IMR-90 (cell line): ENCODE measurements at regions not wholly inside any gene's neighbourhood (a gene's known extent, or its start where the extent isn't known, plus 50 kb on each side); places are given as distances from the start of the nearest gene placed in this dataset.

Experiments
- CHD1 ChIP-seq: IDR thresholded peaks from 2 replicates; pipeline ENCODE4 v1.6.1; 2012; ENCODE audit warnings: low read depth, low read length, improper control_type of control experiment
- CTCF ChIP-seq: conservative IDR thresholded peaks from 2 replicates; pipeline ENCODE4 v1.5.1; 2012; ENCODE audit warnings: mild to moderate bottlenecking, low read depth, low read length, improper control_type of control experiment
- MAFK ChIP-seq: IDR thresholded peaks from 2 replicates; pipeline ENCODE4 v1.6.1; 2012; ENCODE audit warnings: low read depth, low read length, improper control_type of control experiment
- POLR2A ChIP-seq: IDR thresholded peaks from 2 replicates; pipeline ENCODE4 v1.6.1; 2012; ENCODE audit warnings: mild to moderate bottlenecking, low read depth, low read length
- RAD21 ChIP-seq: IDR thresholded peaks from 2 replicates; pipeline ENCODE4 v1.6.1; 2012; ENCODE audit warnings: low read length, improper control_type of control experiment
- RCOR1 ChIP-seq: IDR thresholded peaks from 2 replicates; pipeline ENCODE4 v1.6.1; 2012; ENCODE audit warnings: mild to moderate bottlenecking, low read length, improper control_type of control experiment; ENCODE audit not compliant: insufficient replicate concordance
- RFX5 ChIP-seq: IDR thresholded peaks from 2 replicates; pipeline ENCODE4 v1.8.0; 2012; ENCODE audit warnings: low read depth, mild to moderate bottlenecking, low read length, moderate library complexity

DNA sequence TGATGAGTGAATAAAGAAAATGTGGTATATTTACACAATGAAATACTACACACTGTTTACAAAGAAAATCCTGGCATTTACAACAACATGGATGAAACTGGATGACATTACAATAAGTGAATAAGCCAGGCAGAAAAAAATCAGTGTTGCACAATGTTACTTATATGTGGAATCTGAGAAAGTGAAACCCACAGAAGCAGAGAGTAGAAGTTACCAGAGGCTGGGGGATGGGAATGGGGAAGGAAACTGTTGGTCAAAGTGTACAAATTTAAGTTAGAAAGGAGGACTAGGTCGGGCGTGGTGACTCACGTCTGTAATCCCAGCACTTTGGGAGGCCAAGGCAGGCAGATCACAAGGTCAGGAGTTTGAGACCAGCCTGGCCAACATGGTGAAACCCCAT, 538.5 kb upstream of the MKI67 start:
- TF ChIP-seq CHD1 (no peak), POLR2A (no peak), CTCF (no peak), RAD21 (no peak), RCOR1 (no peak), RFX5 (no peak), MAFK (no peak)
